AG09319 (cell line): ENCODE measurements at regions not wholly inside any gene's neighbourhood (a gene's known extent, or its start where the extent isn't known, plus 50 kb on each side); places are given as distances from the start of the nearest gene placed in this dataset.

Experiments
- DNase-seq: peaks from one replicate; pipeline ENCODE4 v3.0.0-alpha.2; 2010; ENCODE audit warnings: low read depth; ENCODE audit errors: extremely low read depth
- TF ChIP-seq, protein P1 (sequence below): IDR thresholded peaks from 2 replicates; pipeline ENCODE4 v1.5.1; 2011; ENCODE audit warnings: low read depth, mild to moderate bottlenecking, inconsistent platforms, low read length, moderate library complexity

DNA sequence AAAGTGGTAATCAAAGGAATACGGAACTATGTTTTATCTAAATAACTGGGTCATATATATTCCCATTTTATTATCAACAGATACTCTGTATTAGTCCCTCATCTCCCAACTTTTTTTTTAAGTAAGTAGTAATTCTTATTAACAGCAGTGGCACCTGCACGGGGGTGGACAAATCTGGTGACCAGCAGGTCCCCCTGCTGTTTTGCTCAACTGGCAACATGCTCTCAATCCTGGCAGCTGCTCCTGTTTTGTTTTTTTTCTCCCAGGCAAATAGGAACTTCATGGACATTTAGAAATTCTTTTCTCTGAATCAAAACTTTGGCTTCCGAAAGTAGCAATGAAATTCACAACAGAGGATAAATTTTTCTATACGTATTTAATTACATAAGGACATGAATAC lies 193.5 kb downstream of the SS18 start:
- TF ChIP-seq, protein P1, sequence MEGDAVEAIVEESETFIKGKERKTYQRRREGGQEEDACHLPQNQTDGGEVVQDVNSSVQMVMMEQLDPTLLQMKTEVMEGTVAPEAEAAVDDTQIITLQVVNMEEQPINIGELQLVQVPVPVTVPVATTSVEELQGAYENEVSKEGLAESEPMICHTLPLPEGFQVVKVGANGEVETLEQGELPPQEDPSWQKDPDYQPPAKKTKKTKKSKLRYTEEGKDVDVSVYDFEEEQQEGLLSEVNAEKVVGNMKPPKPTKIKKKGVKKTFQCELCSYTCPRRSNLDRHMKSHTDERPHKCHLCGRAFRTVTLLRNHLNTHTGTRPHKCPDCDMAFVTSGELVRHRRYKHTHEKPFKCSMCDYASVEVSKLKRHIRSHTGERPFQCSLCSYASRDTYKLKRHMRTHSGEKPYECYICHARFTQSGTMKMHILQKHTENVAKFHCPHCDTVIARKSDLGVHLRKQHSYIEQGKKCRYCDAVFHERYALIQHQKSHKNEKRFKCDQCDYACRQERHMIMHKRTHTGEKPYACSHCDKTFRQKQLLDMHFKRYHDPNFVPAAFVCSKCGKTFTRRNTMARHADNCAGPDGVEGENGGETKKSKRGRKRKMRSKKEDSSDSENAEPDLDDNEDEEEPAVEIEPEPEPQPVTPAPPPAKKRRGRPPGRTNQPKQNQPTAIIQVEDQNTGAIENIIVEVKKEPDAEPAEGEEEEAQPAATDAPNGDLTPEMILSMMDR: no peak
- DNase-seq: no peak

DNA sequence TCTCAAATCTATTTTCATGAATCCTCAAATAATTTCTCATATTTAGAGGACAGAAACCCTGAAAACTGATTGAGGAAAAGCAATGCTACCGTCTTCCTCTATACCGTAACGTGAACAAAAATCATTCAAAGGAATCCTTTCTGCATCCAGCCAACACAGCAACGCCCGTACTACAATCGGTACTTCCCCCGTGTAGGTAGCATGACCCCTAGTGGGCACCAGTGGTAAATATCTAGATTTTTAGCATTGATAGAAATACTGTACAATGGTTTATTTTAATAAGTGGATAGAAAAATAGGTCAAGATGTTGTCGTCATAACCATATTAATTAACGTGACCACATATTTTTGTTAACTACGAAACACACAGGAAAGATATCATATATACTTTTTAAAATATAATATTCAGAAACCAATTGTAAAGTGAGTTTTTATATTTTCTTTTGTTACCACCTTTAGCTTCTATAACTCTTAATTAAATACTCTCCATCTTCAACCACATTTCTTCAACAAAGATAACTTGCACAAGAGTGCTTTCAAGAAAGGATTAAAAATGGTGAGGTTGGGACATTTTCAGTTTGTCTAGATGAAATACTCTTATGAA lies 194.1 kb downstream of the SS18 start:
- DNase-seq: peak; percentile 31
- TF ChIP-seq, protein P1: peak; percentile 86

DNA sequence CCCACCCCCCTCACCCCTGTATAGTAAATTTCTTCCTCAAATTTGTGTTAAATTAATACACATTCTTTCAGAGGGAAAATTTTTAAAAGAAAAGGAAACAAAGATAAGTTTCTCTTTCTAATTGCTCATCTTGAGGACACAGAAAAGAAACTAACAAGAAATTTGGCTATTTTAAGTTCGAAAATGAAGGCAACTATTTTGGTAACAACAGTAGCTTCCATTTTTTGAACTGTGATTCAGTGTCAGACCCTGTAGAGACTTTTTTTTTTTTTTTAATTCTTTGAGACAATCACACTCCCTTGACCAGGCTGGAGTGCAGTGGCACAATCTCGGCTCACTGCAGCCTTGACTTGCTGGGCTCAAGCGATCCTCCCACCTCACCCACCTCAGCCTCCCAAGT lies 194.9 kb downstream of the SS18 start:
- no peak for DNase-seq
- TF ChIP-seq, protein P1: no peak

DNA sequence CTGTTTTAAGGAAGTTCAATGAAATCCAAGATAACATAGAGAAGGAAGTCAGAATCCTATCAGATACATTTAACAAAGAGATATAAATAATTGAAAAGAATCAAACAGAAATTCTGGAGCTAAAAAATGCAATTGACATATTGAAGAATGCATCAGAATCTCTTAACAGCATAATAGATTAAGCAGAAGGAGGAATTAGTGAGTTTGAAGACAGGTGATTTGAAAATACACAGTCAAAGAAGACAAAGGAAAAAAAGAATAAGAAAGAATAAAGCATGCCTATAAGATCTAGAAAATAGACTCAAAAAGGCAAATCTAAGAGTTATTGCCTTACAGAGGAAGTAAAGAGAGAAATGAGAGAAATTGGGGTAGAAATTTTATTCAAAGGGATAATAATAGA lies 204.1 kb downstream of the SS18 start:
- TF ChIP-seq, protein P1: no peak

DNA sequence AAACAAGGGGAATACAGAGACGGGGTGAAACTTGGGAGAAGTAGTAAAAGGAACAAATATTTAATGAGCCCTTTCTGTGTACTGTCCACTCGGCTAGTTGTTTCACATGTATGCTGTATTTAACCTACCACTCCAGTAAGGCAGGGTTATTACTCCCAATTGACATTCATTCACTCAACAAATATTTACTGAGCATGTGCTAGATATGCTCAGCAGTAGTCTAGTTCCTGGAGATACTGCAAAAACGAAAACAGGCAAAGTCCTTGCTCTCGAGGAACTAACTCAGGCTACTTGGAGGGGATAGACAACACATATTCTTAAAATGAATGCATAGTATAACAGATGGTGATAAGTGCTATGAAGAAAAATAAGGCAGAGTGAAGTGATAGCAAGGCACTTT lies 207.3 kb downstream of the SS18 start:
- TF ChIP-seq, protein P1: no peak
- no peak for DNase-seq

More for the DNA sequence above, 204.1 kb downstream of the SS18 start:
- DNase-seq: no peak

DNA sequence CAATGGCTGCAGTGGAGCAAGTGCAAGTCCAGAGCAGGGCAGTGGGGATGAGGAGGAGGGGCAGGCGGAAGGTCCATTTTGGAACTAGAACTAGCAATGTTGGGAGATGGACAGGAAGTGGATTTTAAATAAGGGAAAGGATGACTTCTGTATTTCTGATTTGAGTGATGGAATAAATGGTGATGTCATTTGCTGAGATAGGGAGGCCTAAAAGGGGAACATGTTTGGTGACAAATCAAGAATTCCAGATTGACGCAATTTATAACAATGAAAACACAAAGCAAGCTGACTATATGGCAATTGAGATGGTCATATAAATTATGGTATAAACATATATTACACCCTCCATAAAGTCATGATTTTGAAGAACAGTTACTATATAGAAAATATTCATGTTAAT lies 209.3 kb downstream of the SS18 start:
- no peak for DNase-seq
- TF ChIP-seq, protein P1: no peak

DNA sequence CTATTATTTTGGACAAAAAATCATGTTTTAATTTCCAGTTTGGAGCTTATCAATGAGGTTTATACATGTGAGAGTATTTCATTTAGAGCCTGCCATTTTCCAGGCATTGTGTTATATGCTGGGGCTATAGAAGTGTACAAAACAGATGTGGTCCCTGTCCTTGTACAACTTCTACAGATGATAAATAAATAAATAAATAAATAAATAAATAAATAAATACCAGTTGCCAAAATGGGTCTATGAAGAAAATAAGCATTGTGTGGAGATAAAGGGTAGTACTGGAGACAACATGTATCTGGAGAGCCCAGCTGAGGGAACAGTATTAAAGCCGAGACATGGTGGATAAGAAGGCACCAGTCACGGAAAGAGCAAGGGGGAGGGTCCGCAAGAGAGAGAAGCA lies 210.0 kb downstream of the SS18 start:
- no peak for DNase-seq

More for the DNA sequence above, 210.0 kb downstream of the SS18 start:
- TF ChIP-seq, protein P1: no peak
